Neural progenitor cell (in vitro differentiated cells): ENCODE measurements at regions not wholly inside any gene's neighbourhood (a gene's known extent, or its start where the extent isn't known, plus 50 kb on each side); places are given as distances from the start of the nearest gene placed in this dataset.

Experiments used
- DNase-seq: peaks from one replicate; pipeline ENCODE4 v3.0.0-alpha.2; 2016; ENCODE audit warnings: low spot score
- H2AFZ ChIP-seq: fragments of 200-600 bp; sonication (generic); replicated peaks from 2 replicates; pipeline ENCODE4 v1.6.1; 2016; ENCODE audit warnings: antibody characterized with exemption
- H3F3A ChIP-seq: fragments of 200-600 bp; sonication (generic); 2 replicates; pipeline ENCODE4 v1.6.1; 2016; ENCODE audit warnings: antibody characterized with exemption, low read depth
- H3K27ac ChIP-seq: fragments of 200-600 bp; sonication (generic); 2 replicates; pipeline ENCODE4 v1.5.1; 2016; ENCODE audit warnings: mild to moderate bottlenecking
- H3K27me3 ChIP-seq: fragments of 200-600 bp; sonication (generic); 2 replicates; pipeline ENCODE4 v1.6.1; 2016; ENCODE audit warnings: mild to moderate bottlenecking, moderate library complexity
- H3K36me3 ChIP-seq: fragments of 200-600 bp; sonication (generic); 2 replicates; pipeline ENCODE4 v1.5.1; 2016
- H3K4me1 ChIP-seq: fragments of 200-600 bp; sonication (generic); 2 replicates; pipeline ENCODE4 v1.6.1; 2016; ENCODE audit warnings: mixed run types
- H3K4me2 ChIP-seq: fragments of 200-600 bp; sonication (generic); 2 replicates; pipeline ENCODE4 v1.6.1; 2016
- H3K4me3 ChIP-seq: fragments of 200-600 bp; sonication (generic); 2 replicates; pipeline ENCODE4 v1.5.1; 2016
- H3K79me2 ChIP-seq: fragments of 200-600 bp; sonication (generic); 2 replicates; pipeline ENCODE4 v1.6.1; 2016; ENCODE audit warnings: low read depth
- H3K9ac ChIP-seq: fragments of 200-600 bp; sonication (generic); 2 replicates; pipeline ENCODE4 v1.6.1; 2016
- H3K9me3 ChIP-seq: fragments of 200-600 bp; sonication (generic); 2 replicates; pipeline ENCODE4 v1.5.1; 2016; ENCODE audit warnings: low read depth
- H4K20me1 ChIP-seq: fragments of 200-600 bp; sonication (generic); 2 replicates; pipeline ENCODE4 v1.6.1; 2016; ENCODE audit warnings: low read depth
- H3K27ac Mint-ChIP-seq: 3 replicates; pipeline ENCODE4 v1.8.0; 2021; ENCODE audit warnings: mixed read lengths
- H3K27me3 Mint-ChIP-seq: 2 replicates; pipeline ENCODE4 v1.8.0; 2022; ENCODE audit warnings: low read depth, mild to moderate bottlenecking, inconsistent platforms, moderate library complexity, mixed read lengths; ENCODE audit not compliant: insufficient read depth
- H3K36me3 Mint-ChIP-seq: 3 replicates; pipeline ENCODE4 v1.8.0; 2021; ENCODE audit warnings: mixed read lengths
- H3K4me1 Mint-ChIP-seq: 3 replicates; pipeline ENCODE4 v1.8.0; 2021; ENCODE audit warnings: mixed read lengths
- H3K4me3 Mint-ChIP-seq: 3 replicates; pipeline ENCODE4 v1.8.0; 2021; ENCODE audit warnings: mild to moderate bottlenecking, moderate library complexity, mixed read lengths
- H3K9me3 Mint-ChIP-seq: 3 replicates; pipeline ENCODE4 v1.8.0; 2020; ENCODE audit warnings: mixed read lengths
- CTCF ChIP-seq: fragments of 200-600 bp; sonication (generic); IDR thresholded peaks from 2 replicates; pipeline ENCODE4 v1.5.1; 2017; ENCODE audit warnings: antibody characterized with exemption, mild to moderate bottlenecking
- EZH2 ChIP-seq: fragments of 200-600 bp; sonication (generic); IDR thresholded peaks from 2 replicates; pipeline ENCODE4 v1.6.1; 2017; ENCODE audit warnings: antibody characterized with exemption, mild to moderate bottlenecking, moderate library complexity
- EZH2phosphoT487 ChIP-seq: fragments of 200-600 bp; sonication (generic); IDR thresholded peaks from 2 replicates; pipeline ENCODE4 v1.6.1; 2017; ENCODE audit warnings: antibody characterized with exemption

- H4K20me1 ChIP-seq = no peaks in the 10 kb centered on the region
- no peaks in the 10 kb centered on the region for H3K9me3 Mint-ChIP-seq
- H2AFZ ChIP-seq = peak overlapping the region; percentile 18
- H3K79me2 ChIP-seq = no peaks in the 10 kb centered on the region
- H3K27ac ChIP-seq = no peak overlapping the region
- DNase-seq = no peak
- no peak overlapping the region for H3K4me3 ChIP-seq
- peaks cover 8% of the 10 kb centered on the region for H3K4me1 ChIP-seq
- H3K4me1 Mint-ChIP-seq = peaks cover 16% of the 10 kb centered on the region
- no peak overlapping the region for H3K4me2 ChIP-seq
- no peak overlapping the region for H3K4me3 Mint-ChIP-seq
- peaks cover 3% of the 10 kb centered on the region for H3K27me3 Mint-ChIP-seq
- H3K9me3 ChIP-seq = no peaks in the 10 kb centered on the region
- TF ChIP-seq EZH2 = no peak
- TF ChIP-seq EZH2phosphoT487 = no peak
- no peak for TF ChIP-seq CTCF
- no peak overlapping the region for H3K9ac ChIP-seq
- H3K36me3 ChIP-seq = no peaks in the 10 kb centered on the region
- H3K27ac Mint-ChIP-seq = no peak overlapping the region
- no peaks in the 10 kb centered on the region for H3K27me3 ChIP-seq
- no peaks in the 10 kb centered on the region for H3K36me3 Mint-ChIP-seq
- no peaks in the 10 kb centered on the region for H3F3A ChIP-seq
Observed at GRCh38 chr1:218779341-218780100, 394.2 kb upstream of the LYPLAL1 start.

GRCh38 chr1:218783131-218783530 is 390.5 kb upstream of the LYPLAL1 start:
- Histone ChIP-seq H3K27ac (no peak overlapping the region), H3F3A (no peaks in the 10 kb centered on the region), H3K36me3 (no peaks in the 10 kb centered on the region), H3K27me3 (no peaks in the 10 kb centered on the region), H2AFZ (no peak overlapping the region), H4K20me1 (no peaks in the 10 kb centered on the region), H3K4me3 (no peak overlapping the region), H3K79me2 (no peaks in the 10 kb centered on the region), H3K9me3 (no peaks in the 10 kb centered on the region), H3K4me2 (no peak overlapping the region), H3K4me1 (no peaks in the 10 kb centered on the region), H3K9ac (no peak overlapping the region)
- no peak overlapping the region for H3K27ac Mint-ChIP-seq
- TF ChIP-seq EZH2phosphoT487 = no peak
- TF ChIP-seq CTCF = no peak
- no peak for TF ChIP-seq EZH2
- no peaks in the 10 kb centered on the region for H3K9me3 Mint-ChIP-seq
- H3K36me3 Mint-ChIP-seq = no peaks in the 10 kb centered on the region
- no peak for DNase-seq
- H3K27me3 Mint-ChIP-seq = peaks cover 3% of the 10 kb centered on the region
- peaks cover 17% of the 10 kb centered on the region for H3K4me1 Mint-ChIP-seq
- no peak overlapping the region for H3K4me3 Mint-ChIP-seq

DNA sequence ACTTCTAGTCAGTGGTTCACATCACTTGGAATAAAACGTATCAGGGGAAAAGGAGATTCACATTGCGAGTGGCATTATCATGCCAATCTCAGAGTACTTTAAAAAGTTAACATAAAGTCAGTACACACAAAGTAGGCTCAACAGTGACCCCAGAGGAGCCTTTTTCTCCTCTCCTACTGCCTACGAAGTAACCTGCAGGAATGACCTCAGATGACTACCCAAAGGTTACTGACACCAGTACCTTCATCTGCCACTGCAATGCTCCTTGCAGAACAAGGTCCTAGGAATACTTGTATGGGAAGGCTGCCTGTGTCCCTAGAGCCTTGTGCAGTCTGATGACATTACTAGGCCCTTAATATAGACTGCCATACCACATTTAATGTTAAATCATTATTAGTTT is 389.8 kb upstream of the LYPLAL1 start:
- Histone ChIP-seq H3K4me3 (no peak overlapping the region), H2AFZ (no peak overlapping the region), H3F3A (no peaks in the 10 kb centered on the region), H3K9ac (no peak overlapping the region), H3K36me3 (no peaks in the 10 kb centered on the region), H3K79me2 (no peaks in the 10 kb centered on the region), H3K27me3 (no peaks in the 10 kb centered on the region), H3K4me1 (no peaks in the 10 kb centered on the region), H4K20me1 (no peaks in the 10 kb centered on the region), H3K27ac (no peak overlapping the region), H3K4me2 (no peak overlapping the region), H3K9me3 (no peaks in the 10 kb centered on the region)
- DNase-seq = no peak
- no peak overlapping the region for H3K27ac Mint-ChIP-seq
- H3K4me3 Mint-ChIP-seq = no peak overlapping the region
- H3K27me3 Mint-ChIP-seq = peaks cover 3% of the 10 kb centered on the region
- no peak for TF ChIP-seq CTCF
- TF ChIP-seq EZH2 = no peak
- no peak for TF ChIP-seq EZH2phosphoT487
- no peaks in the 10 kb centered on the region for H3K9me3 Mint-ChIP-seq
- peaks cover 13% of the 10 kb centered on the region for H3K4me1 Mint-ChIP-seq
- H3K36me3 Mint-ChIP-seq = no peaks in the 10 kb centered on the region
